ENCODE measurements at regions not wholly inside any gene's neighbourhood (a gene's known extent, or its start where the extent isn't known, plus 50 kb on each side); places are given as distances from the start of the nearest gene placed in this dataset.

- H3K36me3 ChIP-seq (ENCODE audit: control insufficient read depth, insufficient read depth, low read length): no peaks in the 10 kb centered on the region
These were observed 480.3 kb upstream of the ALCAM start for GRCh38 chr3:104886220-104886995.

GRCh38 chr3:104887069-104887468 is 479.6 kb upstream of the ALCAM start:
- no peaks in the 10 kb centered on the region for H3K27me3 ChIP-seq (ENCODE audit: control insufficient read depth, insufficient read depth, low read length)
- H3K9ac ChIP-seq (ENCODE audit: low read length): no peak overlapping the region
- H3K36me3 ChIP-seq (ENCODE audit: control insufficient read depth, insufficient read depth, low read length): no peaks in the 10 kb centered on the region
- no peaks in the 10 kb centered on the region for H3K9me3 ChIP-seq (ENCODE audit: control insufficient read depth, low read length)
- no peak overlapping the region for H3K4me3 ChIP-seq (ENCODE audit: low read length)
- H3K4me1 ChIP-seq (ENCODE audit: control insufficient read depth, insufficient read depth, low read length): no peaks in the 10 kb centered on the region

More at GRCh38 chr3:104886220-104886995, 480.3 kb upstream of the ALCAM start:
- no peaks in the 10 kb centered on the region for H3K27me3 ChIP-seq (ENCODE audit: control insufficient read depth, insufficient read depth, low read length)
- no peak overlapping the region for H3K4me3 ChIP-seq (ENCODE audit: low read length)
- H3K9me3 ChIP-seq (ENCODE audit: control insufficient read depth, low read length): no peaks in the 10 kb centered on the region
- H3K4me1 ChIP-seq (ENCODE audit: control insufficient read depth, insufficient read depth, low read length): no peaks in the 10 kb centered on the region
- no peak overlapping the region for H3K9ac ChIP-seq (ENCODE audit: low read length)

GRCh38 chr3:104887619-104888018 is 479.1 kb upstream of the ALCAM start:
- no peak overlapping the region for H3K9ac ChIP-seq (ENCODE audit: low read length)
- H3K4me1 ChIP-seq (ENCODE audit: control insufficient read depth, insufficient read depth, low read length): no peaks in the 10 kb centered on the region
- no peaks in the 10 kb centered on the region for H3K27me3 ChIP-seq (ENCODE audit: control insufficient read depth, insufficient read depth, low read length)
- H3K36me3 ChIP-seq (ENCODE audit: control insufficient read depth, insufficient read depth, low read length): no peaks in the 10 kb centered on the region
- H3K4me3 ChIP-seq (ENCODE audit: low read length): no peak overlapping the region
- H3K9me3 ChIP-seq (ENCODE audit: control insufficient read depth, low read length): no peaks in the 10 kb centered on the region

- no peaks in the 10 kb centered on the region for H3K4me1 ChIP-seq (ENCODE audit: control insufficient read depth, insufficient read depth, low read length)
- H3K9me3 ChIP-seq (ENCODE audit: control insufficient read depth, low read length): no peaks in the 10 kb centered on the region
- H3K36me3 ChIP-seq (ENCODE audit: control insufficient read depth, insufficient read depth, low read length): no peaks in the 10 kb centered on the region
- H3K9ac ChIP-seq (ENCODE audit: low read length): no peak overlapping the region
- no peaks in the 10 kb centered on the region for H3K27me3 ChIP-seq (ENCODE audit: control insufficient read depth, insufficient read depth, low read length)
- H3K4me3 ChIP-seq (ENCODE audit: low read length): no peak overlapping the region
These were observed 474.7 kb upstream of the ALCAM start for GRCh38 chr3:104892044-104892443.

- Histone ChIP-seq H3K4me3 (ENCODE audit: low read length) (no peak overlapping the region), H3K9ac (ENCODE audit: low read length) (no peak overlapping the region), H3K27me3 (ENCODE audit: control insufficient read depth, insufficient read depth, low read length) (no peaks in the 10 kb centered on the region), H3K36me3 (ENCODE audit: control insufficient read depth, insufficient read depth, low read length) (no peaks in the 10 kb centered on the region), H3K9me3 (ENCODE audit: control insufficient read depth, low read length) (no peaks in the 10 kb centered on the region), H3K4me1 (ENCODE audit: control insufficient read depth, insufficient read depth, low read length) (no peaks in the 10 kb centered on the region)
These were observed 470.1 kb upstream of the ALCAM start for GRCh38 chr3:104896624-104897023.

GRCh38 chr3:104901396-104901795 is 465.3 kb upstream of the ALCAM start:
- Histone ChIP-seq H3K4me3 (ENCODE audit: low read length) (no peak overlapping the region), H3K4me1 (ENCODE audit: control insufficient read depth, insufficient read depth, low read length) (no peaks in the 10 kb centered on the region), H3K27me3 (ENCODE audit: control insufficient read depth, insufficient read depth, low read length) (no peaks in the 10 kb centered on the region), H3K9me3 (ENCODE audit: control insufficient read depth, low read length) (no peaks in the 10 kb centered on the region), H3K9ac (ENCODE audit: low read length) (no peak overlapping the region), H3K36me3 (ENCODE audit: control insufficient read depth, insufficient read depth, low read length) (no peaks in the 10 kb centered on the region)

GRCh38 chr3:104903064-104903463 is 463.6 kb upstream of the ALCAM start:
- Histone ChIP-seq H3K27me3 (ENCODE audit: control insufficient read depth, insufficient read depth, low read length) (no peaks in the 10 kb centered on the region), H3K4me1 (ENCODE audit: control insufficient read depth, insufficient read depth, low read length) (no peaks in the 10 kb centered on the region), H3K9me3 (ENCODE audit: control insufficient read depth, low read length) (no peaks in the 10 kb centered on the region), H3K9ac (ENCODE audit: low read length) (no peak overlapping the region), H3K4me3 (ENCODE audit: low read length) (no peak overlapping the region), H3K36me3 (ENCODE audit: control insufficient read depth, insufficient read depth, low read length) (no peaks in the 10 kb centered on the region)

- H3K4me3 ChIP-seq (ENCODE audit: low read length): no peak overlapping the region
- no peak overlapping the region for H3K9ac ChIP-seq (ENCODE audit: low read length)
- H3K27me3 ChIP-seq (ENCODE audit: control insufficient read depth, insufficient read depth, low read length): no peaks in the 10 kb centered on the region
- H3K36me3 ChIP-seq (ENCODE audit: control insufficient read depth, insufficient read depth, low read length): no peaks in the 10 kb centered on the region
- no peaks in the 10 kb centered on the region for H3K9me3 ChIP-seq (ENCODE audit: control insufficient read depth, low read length)
- H3K4me1 ChIP-seq (ENCODE audit: control insufficient read depth, insufficient read depth, low read length): no peaks in the 10 kb centered on the region
These were observed 460.6 kb upstream of the ALCAM start for GRCh38 chr3:104906001-104906639.

- Histone ChIP-seq H3K36me3 (ENCODE audit: control insufficient read depth, insufficient read depth, low read length) (no peaks in the 10 kb centered on the region), H3K9ac (ENCODE audit: low read length) (no peak overlapping the region), H3K27me3 (ENCODE audit: control insufficient read depth, insufficient read depth, low read length) (no peaks in the 10 kb centered on the region), H3K4me3 (ENCODE audit: low read length) (no peak overlapping the region), H3K9me3 (ENCODE audit: control insufficient read depth, low read length) (no peaks in the 10 kb centered on the region), H3K4me1 (ENCODE audit: control insufficient read depth, insufficient read depth, low read length) (no peaks in the 10 kb centered on the region)
These were observed 459.2 kb upstream of the ALCAM start for GRCh38 chr3:104907507-104907906.

- Histone ChIP-seq H3K4me1 (ENCODE audit: control insufficient read depth, insufficient read depth, low read length) (no peaks in the 10 kb centered on the region), H3K4me3 (ENCODE audit: low read length) (no peak overlapping the region), H3K9ac (ENCODE audit: low read length) (no peak overlapping the region), H3K9me3 (ENCODE audit: control insufficient read depth, low read length) (no peaks in the 10 kb centered on the region), H3K27me3 (ENCODE audit: control insufficient read depth, insufficient read depth, low read length) (no peaks in the 10 kb centered on the region), H3K36me3 (ENCODE audit: control insufficient read depth, insufficient read depth, low read length) (no peaks in the 10 kb centered on the region)
These were observed 457.9 kb upstream of the ALCAM start for GRCh38 chr3:104908761-104909160.

GRCh38 chr3:104909198-104909597 is 457.5 kb upstream of the ALCAM start:
- no peaks in the 10 kb centered on the region for H3K4me1 ChIP-seq (ENCODE audit: control insufficient read depth, insufficient read depth, low read length)
- no peak overlapping the region for H3K9ac ChIP-seq (ENCODE audit: low read length)
- H3K27me3 ChIP-seq (ENCODE audit: control insufficient read depth, insufficient read depth, low read length): no peaks in the 10 kb centered on the region
- H3K36me3 ChIP-seq (ENCODE audit: control insufficient read depth, insufficient read depth, low read length): no peaks in the 10 kb centered on the region
- no peak overlapping the region for H3K4me3 ChIP-seq (ENCODE audit: low read length)
- H3K9me3 ChIP-seq (ENCODE audit: control insufficient read depth, low read length): no peaks in the 10 kb centered on the region

GRCh38 chr3:104909721-104910120 is 457.0 kb upstream of the ALCAM start:
- Histone ChIP-seq H3K9me3 (ENCODE audit: control insufficient read depth, low read length) (no peaks in the 10 kb centered on the region), H3K4me1 (ENCODE audit: control insufficient read depth, insufficient read depth, low read length) (no peaks in the 10 kb centered on the region), H3K4me3 (ENCODE audit: low read length) (no peak overlapping the region), H3K9ac (ENCODE audit: low read length) (no peak overlapping the region), H3K27me3 (ENCODE audit: control insufficient read depth, insufficient read depth, low read length) (no peaks in the 10 kb centered on the region), H3K36me3 (ENCODE audit: control insufficient read depth, insufficient read depth, low read length) (no peaks in the 10 kb centered on the region)
